H1 (cell line): ENCODE measurements at regions not wholly inside any gene's neighbourhood (a gene's known extent, or its start where the extent isn't known, plus 50 kb on each side); places are given as distances from the start of the nearest gene placed in this dataset.

Experiments used
- CTCF ChIA-PET: fragments of 300-600 bp; sonication (Branson Sonifier 250); formaldehyde crosslinking; loops from one replicate; lab custom pipeline; 2021; ENCODE audit not compliant: partially characterized antibody; lab: Charles Lee
- POLR2A ChIA-PET: fragments of 300-600 bp; sonication (Branson Sonifier 250); formaldehyde crosslinking; loops from one replicate; lab custom pipeline; 2021; ENCODE audit warnings: inconsistent platforms; ENCODE audit not compliant: partially characterized antibody; lab: Charles Lee
- DNase-seq, 2 experiments: peaks; one replicate each; pipeline versions ENCODE4 v3.0.0 to v3.0.0-alpha.2; 2010 to 2022; ENCODE audit warnings: low spot score in 2 of 2, low read depth in 1 of 2, mixed read lengths in 1 of 2
- FAIRE-seq: peaks from 2 replicates; lab custom pipeline; 2011; peaks lifted over from hg19 to GRCh38; lab: Jason Lieb, UNC
- H2AFZ ChIP-seq: 2 replicates; pipeline ENCODE4 v1.8.1; 2012; ENCODE audit warnings: low read length, inconsistent platforms
- H2AK5ac ChIP-seq: 2 replicates; pipeline ENCODE4 v1.6.1; 2013; ENCODE audit warnings: low read depth, low read length
- H2BK120ac ChIP-seq: replicated peaks from 2 replicates; pipeline ENCODE3; 2013; ENCODE audit warnings: low read depth, low read length, inconsistent platforms
- H2BK12ac ChIP-seq: 2 replicates; pipeline ENCODE4 v1.6.1; 2013; ENCODE audit warnings: low read depth, low read length
- H2BK15ac ChIP-seq: 2 replicates; pipeline ENCODE4 v1.6.1; 2013; ENCODE audit warnings: low read length
- H2BK20ac ChIP-seq: 2 replicates; pipeline ENCODE4 v1.6.1; 2013; ENCODE audit warnings: low read length
- H2BK5ac ChIP-seq: 2 replicates; pipeline ENCODE4 v1.6.1; 2013; ENCODE audit warnings: low read depth, low read length
- H3K14ac ChIP-seq: 2 replicates; pipeline ENCODE4 v1.6.1; 2013; ENCODE audit warnings: inconsistent platforms; ENCODE audit not compliant: insufficient read length
- H3K18ac ChIP-seq: 2 replicates; pipeline ENCODE4 v1.6.1; 2013; ENCODE audit warnings: low read length; ENCODE audit errors: extremely low read depth
- H3K23ac ChIP-seq: 2 replicates; pipeline ENCODE4 v1.6.1; 2013; ENCODE audit warnings: inconsistent platforms; ENCODE audit not compliant: insufficient read length
- H3K23me2 ChIP-seq: 2 replicates; pipeline ENCODE4 v1.6.1; 2013; ENCODE audit warnings: low read depth, low read length
- H3K27ac ChIP-seq: 2 replicates; pipeline ENCODE4 v1.6.1; 2011; ENCODE audit warnings: low read depth, low read length, inconsistent platforms
- H3K27me3 ChIP-seq, 4 experiments: replicated peaks in 1 of 4; 1 replicate in 1 of 4; 2 replicates in 3 of 4; pipeline versions ENCODE4 v1.6.1 to v1.8.1; 2011 to 2013; ENCODE audit warnings: low read length in 3 of 4, mild to moderate bottlenecking in 3 of 4, inconsistent platforms in 2 of 4, mixed read lengths in 2 of 4, moderate library complexity in 1 of 4; ENCODE audit not compliant: control insufficient read depth in 3 of 4, insufficient read depth in 3 of 4; ENCODE audit errors: extremely low read depth in 1 of 4
- H3K36me3 ChIP-seq, 4 experiments: 2 replicates each; pipeline versions ENCODE4 v1.6.1 to v1.8.1; 2011 to 2013; ENCODE audit warnings: mild to moderate bottlenecking in 4 of 4, low read length in 3 of 4, moderate library complexity in 2 of 4, control low read depth in 1 of 4, inconsistent platforms in 1 of 4; ENCODE audit not compliant: insufficient read depth in 4 of 4, control insufficient read depth in 2 of 4
- H3K4ac ChIP-seq: replicated peaks from 2 replicates; pipeline ENCODE3; 2013; ENCODE audit warnings: low read length, low read depth, mixed read lengths, inconsistent platforms; ENCODE audit not compliant: insufficient read length
- H3K4me1 ChIP-seq, 4 experiments: replicated peaks in 1 of 4; 1 replicate in 1 of 4; 2 replicates in 3 of 4; pipeline versions ENCODE4 v1.6.1 to v1.8.1; 2011 to 2013; ENCODE audit warnings: low read length in 3 of 4, inconsistent platforms in 2 of 4, mixed read lengths in 1 of 4; ENCODE audit not compliant: insufficient read depth in 4 of 4, control insufficient read depth in 3 of 4
- H3K4me2 ChIP-seq, 2 experiments: 2 replicates each; pipeline versions ENCODE4 v1.6.1 to v1.8.1; 2011 to 2013; ENCODE audit warnings: low read depth in 2 of 2, low read length in 2 of 2, control low read depth in 1 of 2, inconsistent platforms in 1 of 2, mild to moderate bottlenecking in 1 of 2; ENCODE audit not compliant: insufficient read depth in 1 of 2
- H3K4me3 ChIP-seq, 4 experiments: fragments of 200-600, 300-600 bp in 1 of 4; sonication (generic), shearing (Covaris generic), sonication (Bioruptor Twin) in 1 of 4; 2 replicates each; pipeline versions ENCODE4 v1.5.1 to v1.8.1; 2011 to 2016; ENCODE audit warnings: low read length in 4 of 4, low read depth in 3 of 4, control low read depth in 2 of 4, inconsistent platforms in 2 of 4, mild to moderate bottlenecking in 2 of 4, mixed read lengths in 1 of 4, moderate library complexity in 1 of 4; ENCODE audit not compliant: insufficient read depth in 2 of 4; ENCODE audit errors: extremely low read depth in 1 of 4
- H3K56ac ChIP-seq: replicated peaks from 2 replicates; pipeline ENCODE3; 2013; ENCODE audit warnings: low read depth, mild to moderate bottlenecking, mixed read lengths, low read length, inconsistent platforms; ENCODE audit not compliant: insufficient read length
- H3K79me1 ChIP-seq: 2 replicates; pipeline ENCODE4 v1.6.1; 2013; ENCODE audit warnings: low read depth, low read length, control low read depth
- H3K79me2 ChIP-seq, 2 experiments: 2 replicates each; pipeline versions ENCODE4 v1.6.1 to v1.8.1; 2012 to 2013; ENCODE audit warnings: low read length in 2 of 2, mild to moderate bottlenecking in 2 of 2, inconsistent platforms in 1 of 2; ENCODE audit not compliant: insufficient read depth in 2 of 2, control insufficient read depth in 1 of 2
- H3K9ac ChIP-seq, 4 experiments: replicated peaks in 1 of 4; 1 replicate in 1 of 4; 2 replicates in 3 of 4; pipeline versions ENCODE4 v1.6.1 to v1.8.1; 2011 to 2013; ENCODE audit warnings: low read depth in 3 of 4, low read length in 3 of 4, control low read depth in 2 of 4, mild to moderate bottlenecking in 2 of 4, moderate library complexity in 2 of 4, inconsistent platforms in 1 of 4; ENCODE audit errors: extremely low read depth in 1 of 4
- H3K9me3 ChIP-seq, 2 experiments: 2 replicates each; pipeline versions ENCODE4 v1.6.1 to v1.8.1; 2012 to 2013; ENCODE audit warnings: mild to moderate bottlenecking in 2 of 2, moderate library complexity in 2 of 2, control low read depth in 1 of 2, inconsistent platforms in 1 of 2, low read depth in 1 of 2, low read length in 1 of 2, mixed read lengths in 1 of 2; ENCODE audit not compliant: insufficient read depth in 2 of 2
- H4K20me1 ChIP-seq, 2 experiments: replicated peaks in 1 of 2; 2 replicates each; pipeline versions ENCODE3 to v1.8.1; 2011 to 2013; ENCODE audit warnings: inconsistent platforms in 2 of 2, low read length in 2 of 2, mild to moderate bottlenecking in 1 of 2; ENCODE audit not compliant: insufficient read depth in 2 of 2, control insufficient read depth in 1 of 2
- H4K5ac ChIP-seq: 2 replicates; pipeline ENCODE4 v1.6.1; 2013; ENCODE audit warnings: low read length, low read depth, mixed read lengths, inconsistent platforms; ENCODE audit not compliant: insufficient read length
- H4K8ac ChIP-seq: 2 replicates; pipeline ENCODE4 v1.8.0; 2013; ENCODE audit warnings: mild to moderate bottlenecking, moderate library complexity, low read length, inconsistent platforms; ENCODE audit not compliant: insufficient read depth; ENCODE audit errors: extremely low read depth
- H4K91ac ChIP-seq: replicated peaks from 2 replicates; pipeline ENCODE3; 2013; ENCODE audit warnings: low read length, mixed read lengths, inconsistent platforms; ENCODE audit not compliant: insufficient read length
- BCL11A ChIP-seq, 2 experiments: IDR thresholded peaks; one replicate each; pipeline ENCODE4 v1.6.1; 2011; ENCODE audit warnings: low read depth in 2 of 2, low read length in 2 of 2, mild to moderate bottlenecking in 2 of 2
- EP300 ChIP-seq, 2 experiments: IDR thresholded peaks; 1 replicate in 1 of 2; 2 replicates in 1 of 2; pipeline ENCODE4 v1.6.1; 2011 to 2012; ENCODE audit warnings: low read depth in 2 of 2, low read length in 2 of 2, mild to moderate bottlenecking in 2 of 2, borderline replicate concordance in 1 of 2, inconsistent platforms in 1 of 2, moderate library complexity in 1 of 2
- GTF2F1 ChIP-seq: IDR thresholded peaks from 2 replicates; pipeline ENCODE4 v1.6.1; 2012; ENCODE audit warnings: low read depth, low read length, improper control_type of control experiment, borderline replicate concordance
- RAD21 ChIP-seq, 2 experiments: IDR thresholded peaks in 1 of 2; conservative IDR thresholded peaks in 1 of 2; 2 replicates each; pipeline ENCODE4 v1.6.1; 2011; ENCODE audit warnings: low read depth in 2 of 2, low read length in 2 of 2, improper control_type of control experiment in 1 of 2, inconsistent platforms in 1 of 2, mild to moderate bottlenecking in 1 of 2, moderate library complexity in 1 of 2
- SP4 ChIP-seq: IDR thresholded peaks from 2 replicates; pipeline ENCODE4 v1.6.1; 2012; ENCODE audit warnings: low read length, inconsistent platforms
- USF2 ChIP-seq: IDR thresholded peaks from 2 replicates; pipeline ENCODE4 v1.6.1; 2011; ENCODE audit warnings: low read length, improper control_type of control experiment
- WGBS, 2 experiments: shearing (Covaris generic) in 1 of 2; methylation state at CpG; one replicate each; pipeline versions ENCODE4 v1.1.6 to v1.1.7; 2013 to 2015; ENCODE audit warnings: low lambda C conversion rate in 2 of 2, mixed read lengths in 2 of 2, inconsistent platforms in 1 of 2, low coverage in 1 of 2, missing lambda C conversion rate in 1 of 2; ENCODE audit not compliant: insufficient replicate concordance in 2 of 2, insufficient coverage in 1 of 2, insufficient read length in 1 of 2; ENCODE audit errors: extremely low coverage in 1 of 2, missing lambda C conversion rate in 1 of 2; 5-methylcytosine and 5-hydroxymethylcytosine counted together

GRCh38 chr18:70720607-70721006 lies 431.8 kb downstream of the SOCS6 start:
- Histone ChIP-seq H3K4me2 (no peak overlapping the region), H2BK15ac (no peak overlapping the region), H3K9me3 (peaks cover 22 to 38% of the 10 kb centered on the region in 2 experiments), H2AK5ac (no peak overlapping the region), H4K8ac (no peak overlapping the region), H3K56ac (no peak overlapping the region), H2BK12ac (no peak overlapping the region), H4K20me1 (no peaks in the 10 kb centered on the region), H4K91ac (no peak overlapping the region), H2AFZ (no peak overlapping the region), H2BK20ac (no peak overlapping the region), H2BK120ac (no peak overlapping the region), H4K5ac (no peak overlapping the region), H3K27ac (no peak overlapping the region), H3K4me3 (no peak overlapping the region), H3K4me1 (no peaks in the 10 kb centered on the region), H3K36me3 (no peaks in the 10 kb centered on the region), H3K18ac (no peak overlapping the region), H3K14ac (no peak overlapping the region), H2BK5ac (no peak overlapping the region), H3K4ac (no peak overlapping the region)
- WGBS, 2 experiments = 87% methylated on average over 5 of the region's 5 CpGs; no CpG with 5 or more reads in 1 of the 2 experiments
- ChIA-PET POLR2A (no interaction called here), CTCF (interaction anchor here (0.6 kb wide), 1 partner anchor 215 kb away, joined by 3 read pairs; no protein-coding TSS in a partner anchor)
- no peak for DNase-seq
- TF ChIP-seq GTF2F1 = no peak
- TF ChIP-seq RAD21 (IDR thresholded peaks at IDR 0.05 in 1 of 2, conservative IDR thresholded peaks at IDR 0.05 in 1 of 2; ENCODE audit: low read depth in 2 of 2, low read length in 2 of 2) = no peak
- no peak for TF ChIP-seq EP300 (IDR thresholded peaks at IDR 0.05; ENCODE audit: borderline replicate concordance in 1 of 2, low read depth in 2 of 2, low read length in 2 of 2)
- TF ChIP-seq USF2 = no peak
- TF ChIP-seq BCL11A (IDR thresholded peaks at IDR 0.05; ENCODE audit: low read depth in 2 of 2, low read length in 2 of 2) = no peak
- no peak for TF ChIP-seq SP4
- TF ChIP-seq, all 59 proteins: peak for 0
- Histone ChIP-seq H3K9ac (no peak overlapping the region), H3K79me1 (no peaks in the 10 kb centered on the region), H3K23me2 (no peaks in the 10 kb centered on the region), H3K79me2 (no peaks in the 10 kb centered on the region), H3K27me3 (no peaks in the 10 kb centered on the region), H3K23ac (no peak overlapping the region)
- no peak for FAIRE-seq
